ENCODE measurements at regions not wholly inside any gene's neighbourhood (a gene's known extent, or its start where the extent isn't known, plus 50 kb on each side); places are given as distances from the start of the nearest gene placed in this dataset.

GRCh38 chr2:226338825-226339224 is 460.8 kb downstream of the IRS1 start:
- no peak for TF ChIP-seq CTCF (IDR thresholded peaks at IDR 0.05; ENCODE audit: borderline replicate concordance, extremely low read depth, low read length, poor library complexity, severe bottlenecking)
- TF ChIP-seq EZH2 (IDR thresholded peaks at IDR 0.05; ENCODE audit: borderline replicate concordance, low read depth, low read length, severe bottlenecking): no peak
